HEK293T (cell line): ENCODE measurements at regions not wholly inside any gene's neighbourhood (a gene's known extent, or its start where the extent isn't known, plus 50 kb on each side); places are given as distances from the start of the nearest gene placed in this dataset.
"Not testable (repeated sequence)": the region's sequence is repeated elsewhere in the genome, so short reads cannot be mapped to it uniquely, and the experiment has no call there.

Source experiments
- BHLHE40 ChIP-seq: fragments of 450-650 bp; IDR thresholded peaks from 2 replicates; pipeline ENCODE4 v1.6.1; 2016; ENCODE audit warnings: mild to moderate bottlenecking, moderate library complexity, borderline replicate concordance
- L3MBTL2 ChIP-seq: fragments of 450-650 bp; conservative IDR thresholded peaks from 2 replicates; pipeline ENCODE4 v1.6.1; 2016; ENCODE audit warnings: mild to moderate bottlenecking
- SUZ12 ChIP-seq: fragments of 450-650 bp; IDR thresholded peaks from 2 replicates; pipeline ENCODE4 v1.6.1; 2016; ENCODE audit warnings: mild to moderate bottlenecking

GRCh38 chr2:16750925-16751214, 85.2 kb upstream of the CYRIA start:
- TF ChIP-seq L3MBTL2, SUZ12, BHLHE40: not testable (repeated sequence)
